Fibroblast of gingiva (primary cell): ENCODE measurements at regions not wholly inside any gene's neighbourhood (a gene's known extent, or its start where the extent isn't known, plus 50 kb on each side); places are given as distances from the start of the nearest gene placed in this dataset.

ENCODE experiments used
- DNase-seq: peaks from one replicate; pipeline ENCODE4 v3.0.0-alpha.2; 2011; ENCODE audit warnings: low read depth

GRCh38 chr9:90029996-90030395 lies 425.2 kb downstream of the GADD45G start:
- no peak for DNase-seq

GRCh38 chr9:90032296-90033027 lies 427.6 kb downstream of the GADD45G start:
- DNase-seq = no peak

GRCh38 chr9:90033028-90033650 lies 428.3 kb downstream of the GADD45G start:
- DNase-seq = no peak

GRCh38 chr9:90034071-90034470 lies 429.3 kb downstream of the GADD45G start:
- no peak for DNase-seq

- no peak for DNase-seq
Measured at GRCh38 chr9:90035471-90035870, 430.7 kb downstream of the GADD45G start.

- DNase-seq = no peak
Measured at GRCh38 chr9:90037146-90037797, 432.5 kb downstream of the GADD45G start.

- DNase-seq = no peak
Measured at GRCh38 chr9:90038763-90039162, 434.0 kb downstream of the GADD45G start.

- DNase-seq = no peak
Measured at GRCh38 chr9:90044263-90044662, 439.5 kb downstream of the GADD45G start.

GRCh38 chr9:90044710-90045151 lies 439.9 kb downstream of the GADD45G start:
- no peak for DNase-seq

- DNase-seq = no peak
Measured at GRCh38 chr9:90046317-90046861, 441.6 kb downstream of the GADD45G start.

GRCh38 chr9:90047828-90048227 lies 443.0 kb downstream of the GADD45G start:
- DNase-seq = no peak

GRCh38 chr9:90052366-90052765 lies 447.6 kb downstream of the GADD45G start:
- no peak for DNase-seq

- no peak for DNase-seq
Measured at GRCh38 chr9:90053027-90053426, 448.2 kb downstream of the GADD45G start.

- DNase-seq = no peak
Measured at GRCh38 chr9:90054810-90055209, 450.0 kb downstream of the GADD45G start.

GRCh38 chr9:90055226-90055625 lies 450.4 kb downstream of the GADD45G start:
- no peak for DNase-seq

- no peak for DNase-seq
Measured at GRCh38 chr9:90057361-90057760, 452.5 kb downstream of the GADD45G start.

- no peak for DNase-seq
Measured at GRCh38 chr9:90058182-90058763, 453.5 kb downstream of the GADD45G start.

GRCh38 chr9:90059436-90059835 lies 454.6 kb downstream of the GADD45G start:
- DNase-seq = no peak

- DNase-seq = no peak
Measured at GRCh38 chr9:90060256-90060655, 455.4 kb downstream of the GADD45G start.

- no peak for DNase-seq
Measured at GRCh38 chr9:90061187-90061586, 456.4 kb downstream of the GADD45G start.

GRCh38 chr9:90062982-90063381 lies 458.2 kb downstream of the GADD45G start:
- DNase-seq = no peak

- no peak for DNase-seq
Measured at GRCh38 chr9:90064248-90064647, 459.4 kb downstream of the GADD45G start.

- no peak for DNase-seq
Measured at GRCh38 chr9:90064971-90065370, 460.2 kb downstream of the GADD45G start.
